ENCODE measurements at regions not wholly inside any gene's neighbourhood (a gene's known extent, or its start where the extent isn't known, plus 50 kb on each side); places are given as distances from the start of the nearest gene placed in this dataset.
A peak's percentile ranks its signal among the peaks of the same experiment; 100 is the strongest.
"Not testable (repeated sequence)": the region's sequence is repeated elsewhere in the genome, so short reads cannot be mapped to it uniquely, and the experiment has no call there.

GRCh38 chr11:46223252-46223513, 54.3 kb upstream of the CREB3L1 start:
- Mint-ChIP-seq H3K27me3 (peaks cover 23% of the 10 kb centered on the region), H3K27ac (no peak overlapping the region), H3K4me1 (no peaks in the 10 kb centered on the region), H3K36me3 (ENCODE audit: low read depth) (no peaks in the 10 kb centered on the region), H3K4me3 (no peak overlapping the region), H3K9me3 (no peaks in the 10 kb centered on the region)
- DNase-seq (no peak), ATAC-seq (no peak)

- H3K27me3 Mint-ChIP-seq, result peaks cover 20% of the 10 kb centered on the region
- ATAC-seq, result no peak
- H3K36me3 Mint-ChIP-seq (ENCODE audit: low read depth), result no peaks in the 10 kb centered on the region
Observed at GRCh38 chr11:46222490-46223251, 54.8 kb upstream of the CREB3L1 start.

GRCh38 chr11:46220313-46220712, 57.1 kb upstream of the CREB3L1 start:
- peaks cover 12% of the 10 kb centered on the region for H3K27me3 Mint-ChIP-seq

More at GRCh38 chr11:46222490-46223251, 54.8 kb upstream of the CREB3L1 start:
- no peaks in the 10 kb centered on the region for H3K9me3 Mint-ChIP-seq
- H3K4me3 Mint-ChIP-seq, result no peak overlapping the region
- DNase-seq, result no peak
- no peak overlapping the region for H3K27ac Mint-ChIP-seq
- no peaks in the 10 kb centered on the region for H3K4me1 Mint-ChIP-seq

GRCh38 chr11:46216765-46217089, 60.7 kb upstream of the CREB3L1 start:
- Mint-ChIP-seq H3K27me3 (peaks cover 8% of the 10 kb centered on the region), H3K4me3 (no peak overlapping the region), H3K36me3 (ENCODE audit: low read depth) (no peaks in the 10 kb centered on the region), H3K4me1 (no peaks in the 10 kb centered on the region), H3K9me3 (no peaks in the 10 kb centered on the region), H3K27ac (no peak overlapping the region)
- ATAC-seq (no peak), DNase-seq (no peak)

More at GRCh38 chr11:46220313-46220712, 57.1 kb upstream of the CREB3L1 start:
- no peak overlapping the region for H3K27ac Mint-ChIP-seq
- ATAC-seq, result no peak
- H3K9me3 Mint-ChIP-seq, result no peaks in the 10 kb centered on the region
- no peaks in the 10 kb centered on the region for H3K4me1 Mint-ChIP-seq
- DNase-seq, result no peak
- H3K36me3 Mint-ChIP-seq (ENCODE audit: low read depth), result no peaks in the 10 kb centered on the region
- no peak overlapping the region for H3K4me3 Mint-ChIP-seq

GRCh38 chr11:46216019-46216764, 61.3 kb upstream of the CREB3L1 start:
- Mint-ChIP-seq H3K27ac (no peak overlapping the region), H3K27me3 (peaks cover 8% of the 10 kb centered on the region), H3K36me3 (ENCODE audit: low read depth) (no peaks in the 10 kb centered on the region), H3K9me3 (no peaks in the 10 kb centered on the region), H3K4me1 (no peaks in the 10 kb centered on the region), H3K4me3 (no peak overlapping the region)
- DNase-seq (no peak), ATAC-seq (no peak)

GRCh38 chr11:46215208-46215931, 62.1 kb upstream of the CREB3L1 start:
- Mint-ChIP-seq H3K4me3 (no peak overlapping the region), H3K9me3 (no peaks in the 10 kb centered on the region), H3K27ac (no peak overlapping the region), H3K27me3 (peaks cover 8% of the 10 kb centered on the region), H3K36me3 (ENCODE audit: low read depth) (no peaks in the 10 kb centered on the region), H3K4me1 (peaks cover 5% of the 10 kb centered on the region)
- DNase-seq, result no peak
- no peak for ATAC-seq

GRCh38 chr11:46212720-46213119, 64.7 kb upstream of the CREB3L1 start:
- H3K36me3 Mint-ChIP-seq (ENCODE audit: low read depth), result no peaks in the 10 kb centered on the region

GRCh38 chr11:46210856-46211255, 66.6 kb upstream of the CREB3L1 start:
- Mint-ChIP-seq H3K27me3 (peaks cover 10% of the 10 kb centered on the region), H3K4me3 (no peak overlapping the region), H3K27ac (no peak overlapping the region)

More at GRCh38 chr11:46212720-46213119, 64.7 kb upstream of the CREB3L1 start:
- Mint-ChIP-seq H3K4me1 (peaks cover 12% of the 10 kb centered on the region), H3K4me3 (no peak overlapping the region), H3K27ac (no peak overlapping the region), H3K9me3 (no peaks in the 10 kb centered on the region), H3K27me3 (peaks cover 13% of the 10 kb centered on the region)
- DNase-seq, result no peak
- ATAC-seq, result no peak

GRCh38 chr11:46210133-46210636, 67.3 kb upstream of the CREB3L1 start:
- H3K9me3 Mint-ChIP-seq, result no peaks in the 10 kb centered on the region
- H3K27ac Mint-ChIP-seq, result no peak overlapping the region
- ATAC-seq (peak; percentile 63), DNase-seq (no peak)
- H3K4me3 Mint-ChIP-seq, result no peak overlapping the region
- no peaks in the 10 kb centered on the region for H3K36me3 Mint-ChIP-seq (ENCODE audit: low read depth)
- H3K27me3 Mint-ChIP-seq, result peaks cover 13% of the 10 kb centered on the region
- H3K4me1 Mint-ChIP-seq, result peaks cover 12% of the 10 kb centered on the region

More at GRCh38 chr11:46210856-46211255, 66.6 kb upstream of the CREB3L1 start:
- DNase-seq (no peak), ATAC-seq (no peak)
- Mint-ChIP-seq H3K4me1 (peaks cover 12% of the 10 kb centered on the region), H3K36me3 (ENCODE audit: low read depth) (no peaks in the 10 kb centered on the region), H3K9me3 (no peaks in the 10 kb centered on the region)

- not testable (repeated sequence) for H3K9me3 Mint-ChIP-seq; ATAC-seq; DNase-seq; H3K27ac Mint-ChIP-seq; H3K36me3 Mint-ChIP-seq (ENCODE audit: low read depth); H3K4me3 Mint-ChIP-seq
- Mint-ChIP-seq H3K4me1 (peaks cover 12% of the 10 kb centered on the region), H3K27me3 (peaks cover 16% of the 10 kb centered on the region)
Observed at GRCh38 chr11:46209624-46210023, 67.8 kb upstream of the CREB3L1 start.

GRCh38 chr11:46208803-46209202, 68.7 kb upstream of the CREB3L1 start:
- Mint-ChIP-seq H3K9me3 (no peaks in the 10 kb centered on the region), H3K4me3 (no peak overlapping the region), H3K27ac (no peak overlapping the region), H3K36me3 (ENCODE audit: low read depth) (no peaks in the 10 kb centered on the region), H3K4me1 (peaks cover 12% of the 10 kb centered on the region), H3K27me3 (peaks cover 20% of the 10 kb centered on the region)
- no peak for DNase-seq
- ATAC-seq, result no peak

GRCh38 chr11:46207270-46207669, 70.2 kb upstream of the CREB3L1 start:
- Mint-ChIP-seq H3K27ac (no peak overlapping the region), H3K4me1 (peaks cover 12% of the 10 kb centered on the region), H3K27me3 (peaks cover 21% of the 10 kb centered on the region), H3K36me3 (ENCODE audit: low read depth) (no peaks in the 10 kb centered on the region), H3K9me3 (no peaks in the 10 kb centered on the region), H3K4me3 (no peak overlapping the region)
- ATAC-seq (no peak), DNase-seq (no peak)

GRCh38 chr11:46204415-46204814, 73.0 kb upstream of the CREB3L1 start:
- not testable (repeated sequence) for ATAC-seq; H3K9me3 Mint-ChIP-seq; H3K4me1 Mint-ChIP-seq; H3K27ac Mint-ChIP-seq; H3K36me3 Mint-ChIP-seq (ENCODE audit: low read depth); H3K4me3 Mint-ChIP-seq; DNase-seq
- H3K27me3 Mint-ChIP-seq, result peaks cover 18% of the 10 kb centered on the region

GRCh38 chr11:46203746-46204145, 73.7 kb upstream of the CREB3L1 start:
- Mint-ChIP-seq H3K4me1 (no peaks in the 10 kb centered on the region), H3K27me3 (peaks cover 19% of the 10 kb centered on the region), H3K36me3 (ENCODE audit: low read depth) (no peaks in the 10 kb centered on the region), H3K4me3 (no peak overlapping the region), H3K27ac (no peak overlapping the region), H3K9me3 (no peaks in the 10 kb centered on the region)
- ATAC-seq, result no peak
- DNase-seq, result no peak
